GM12878 (cell line): ENCODE measurements at regions not wholly inside any gene's neighbourhood (a gene's known extent, or its start where the extent isn't known, plus 50 kb on each side); places are given as distances from the start of the nearest gene placed in this dataset.

ENCODE experiments used
- ASH2L ChIP-seq: fragments of 300-600, 200-600 bp; sonication (generic); IDR thresholded peaks from 2 replicates; pipeline ENCODE4 v1.6.1; 2017; ENCODE audit warnings: low read depth, mild to moderate bottlenecking, borderline replicate concordance
- EZH2 ChIP-seq: IDR thresholded peaks from 2 replicates; pipeline ENCODE4 v1.6.1; 2012; ENCODE audit warnings: low read depth, mild to moderate bottlenecking, control low read depth, inconsistent platforms, low read length, borderline replicate concordance; ENCODE audit not compliant: control insufficient read depth
- JUND ChIP-seq: IDR thresholded peaks from 2 replicates; pipeline ENCODE4 v1.6.1; 2012; ENCODE audit warnings: low read depth, mild to moderate bottlenecking, low read length, improper control_type of control experiment, moderate library complexity
- NFYB ChIP-seq: IDR thresholded peaks from 2 replicates; pipeline ENCODE4 v1.6.1; 2011; ENCODE audit warnings: low read depth, mild to moderate bottlenecking, low read length, improper control_type of control experiment, moderate library complexity; ENCODE audit not compliant: insufficient read depth
- TAF1 ChIP-seq: IDR thresholded peaks from 2 replicates; pipeline ENCODE4 v1.6.1; 2011; ENCODE audit warnings: mild to moderate bottlenecking, low read depth, low read length, borderline replicate concordance
- ZNF24 ChIP-seq: fragments of 450-650 bp; IDR thresholded peaks from 2 replicates; pipeline ENCODE4 v1.6.1; 2017; ENCODE audit warnings: antibody characterized with exemption, mild to moderate bottlenecking
- TF ChIP-seq, protein P1 (sequence below): fragments of 450-650 bp; formaldehyde crosslinking; IDR thresholded peaks from 2 replicates; pipeline ENCODE4 v1.4.0; 2020; ENCODE audit warnings: mild to moderate bottlenecking, moderate library complexity
- TF ChIP-seq, protein P2 (sequence below): fragments of 450-650 bp; conservative IDR thresholded peaks from 2 replicates; pipeline ENCODE4 v1.6.1; 2017; ENCODE audit warnings: mild to moderate bottlenecking, moderate library complexity
- TF ChIP-seq, protein P3 (sequence below): fragments of 450-650 bp; IDR thresholded peaks from 2 replicates; pipeline ENCODE4 v1.6.1; 2018; ENCODE audit warnings: borderline replicate concordance, mild to moderate bottlenecking; ENCODE audit not compliant: partially characterized antibody

DNA sequence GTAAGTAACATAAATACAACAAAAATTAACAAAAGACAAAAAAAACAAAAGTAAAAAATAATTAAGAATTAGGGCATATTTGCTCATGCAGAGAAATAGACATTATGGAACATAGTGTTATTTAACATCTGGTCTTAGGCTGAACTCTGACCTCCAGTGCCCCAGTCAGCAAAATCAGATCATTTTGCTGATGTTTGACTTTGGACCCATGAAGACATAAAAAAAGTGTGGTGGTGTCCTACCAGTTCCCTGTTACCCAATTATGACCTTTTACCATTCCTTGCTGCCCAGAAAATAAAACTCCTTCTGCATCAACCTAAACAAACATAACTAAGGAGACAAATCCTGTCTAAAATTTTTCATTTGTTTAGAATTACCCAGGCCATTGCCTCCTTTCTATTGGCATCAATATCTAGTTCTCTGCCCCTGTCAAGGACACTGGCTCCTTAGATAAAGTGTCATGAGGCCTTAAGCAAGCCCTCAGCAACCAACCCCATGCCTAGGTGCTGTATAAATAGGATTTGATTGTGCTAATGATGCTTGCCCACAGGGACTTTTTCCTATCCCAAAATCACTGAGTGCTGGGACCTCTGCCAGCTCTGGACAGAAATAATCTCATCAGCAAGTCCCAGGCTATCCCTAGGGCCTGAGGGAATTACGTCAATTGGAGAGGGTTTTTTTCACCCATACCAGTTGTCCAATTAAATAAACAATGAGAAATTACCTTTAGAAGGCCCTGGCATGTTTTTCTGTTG lies 334.5 kb upstream of the UMPS start (continued):
- TF ChIP-seq, protein P1, sequence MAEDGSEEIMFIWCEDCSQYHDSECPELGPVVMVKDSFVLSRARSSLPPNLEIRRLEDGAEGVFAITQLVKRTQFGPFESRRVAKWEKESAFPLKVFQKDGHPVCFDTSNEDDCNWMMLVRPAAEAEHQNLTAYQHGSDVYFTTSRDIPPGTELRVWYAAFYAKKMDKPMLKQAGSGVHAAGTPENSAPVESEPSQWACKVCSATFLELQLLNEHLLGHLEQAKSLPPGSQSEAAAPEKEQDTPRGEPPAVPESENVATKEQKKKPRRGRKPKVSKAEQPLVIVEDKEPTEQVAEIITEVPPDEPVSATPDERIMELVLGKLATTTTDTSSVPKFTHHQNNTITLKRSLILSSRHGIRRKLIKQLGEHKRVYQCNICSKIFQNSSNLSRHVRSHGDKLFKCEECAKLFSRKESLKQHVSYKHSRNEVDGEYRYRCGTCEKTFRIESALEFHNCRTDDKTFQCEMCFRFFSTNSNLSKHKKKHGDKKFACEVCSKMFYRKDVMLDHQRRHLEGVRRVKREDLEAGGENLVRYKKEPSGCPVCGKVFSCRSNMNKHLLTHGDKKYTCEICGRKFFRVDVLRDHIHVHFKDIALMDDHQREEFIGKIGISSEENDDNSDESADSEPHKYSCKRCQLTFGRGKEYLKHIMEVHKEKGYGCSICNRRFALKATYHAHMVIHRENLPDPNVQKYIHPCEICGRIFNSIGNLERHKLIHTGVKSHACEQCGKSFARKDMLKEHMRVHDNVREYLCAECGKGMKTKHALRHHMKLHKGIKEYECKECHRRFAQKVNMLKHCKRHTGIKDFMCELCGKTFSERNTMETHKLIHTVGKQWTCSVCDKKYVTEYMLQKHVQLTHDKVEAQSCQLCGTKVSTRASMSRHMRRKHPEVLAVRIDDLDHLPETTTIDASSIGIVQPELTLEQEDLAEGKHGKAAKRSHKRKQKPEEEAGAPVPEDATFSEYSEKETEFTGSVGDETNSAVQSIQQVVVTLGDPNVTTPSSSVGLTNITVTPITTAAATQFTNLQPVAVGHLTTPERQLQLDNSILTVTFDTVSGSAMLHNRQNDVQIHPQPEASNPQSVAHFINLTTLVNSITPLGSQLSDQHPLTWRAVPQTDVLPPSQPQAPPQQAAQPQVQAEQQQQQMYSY: no peak
- TF ChIP-seq NFYB (no peak), ASH2L (no peak), ZNF24 (no peak), TAF1 (no peak), EZH2 (no peak), JUND (no peak)
- TF ChIP-seq, protein P2, sequence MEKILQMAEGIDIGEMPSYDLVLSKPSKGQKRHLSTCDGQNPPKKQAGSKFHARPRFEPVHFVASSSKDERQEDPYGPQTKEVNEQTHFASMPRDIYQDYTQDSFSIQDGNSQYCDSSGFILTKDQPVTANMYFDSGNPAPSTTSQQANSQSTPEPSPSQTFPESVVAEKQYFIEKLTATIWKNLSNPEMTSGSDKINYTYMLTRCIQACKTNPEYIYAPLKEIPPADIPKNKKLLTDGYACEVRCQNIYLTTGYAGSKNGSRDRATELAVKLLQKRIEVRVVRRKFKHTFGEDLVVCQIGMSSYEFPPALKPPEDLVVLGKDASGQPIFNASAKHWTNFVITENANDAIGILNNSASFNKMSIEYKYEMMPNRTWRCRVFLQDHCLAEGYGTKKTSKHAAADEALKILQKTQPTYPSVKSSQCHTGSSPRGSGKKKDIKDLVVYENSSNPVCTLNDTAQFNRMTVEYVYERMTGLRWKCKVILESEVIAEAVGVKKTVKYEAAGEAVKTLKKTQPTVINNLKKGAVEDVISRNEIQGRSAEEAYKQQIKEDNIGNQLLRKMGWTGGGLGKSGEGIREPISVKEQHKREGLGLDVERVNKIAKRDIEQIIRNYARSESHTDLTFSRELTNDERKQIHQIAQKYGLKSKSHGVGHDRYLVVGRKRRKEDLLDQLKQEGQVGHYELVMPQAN: no peak
- TF ChIP-seq, protein P3, sequence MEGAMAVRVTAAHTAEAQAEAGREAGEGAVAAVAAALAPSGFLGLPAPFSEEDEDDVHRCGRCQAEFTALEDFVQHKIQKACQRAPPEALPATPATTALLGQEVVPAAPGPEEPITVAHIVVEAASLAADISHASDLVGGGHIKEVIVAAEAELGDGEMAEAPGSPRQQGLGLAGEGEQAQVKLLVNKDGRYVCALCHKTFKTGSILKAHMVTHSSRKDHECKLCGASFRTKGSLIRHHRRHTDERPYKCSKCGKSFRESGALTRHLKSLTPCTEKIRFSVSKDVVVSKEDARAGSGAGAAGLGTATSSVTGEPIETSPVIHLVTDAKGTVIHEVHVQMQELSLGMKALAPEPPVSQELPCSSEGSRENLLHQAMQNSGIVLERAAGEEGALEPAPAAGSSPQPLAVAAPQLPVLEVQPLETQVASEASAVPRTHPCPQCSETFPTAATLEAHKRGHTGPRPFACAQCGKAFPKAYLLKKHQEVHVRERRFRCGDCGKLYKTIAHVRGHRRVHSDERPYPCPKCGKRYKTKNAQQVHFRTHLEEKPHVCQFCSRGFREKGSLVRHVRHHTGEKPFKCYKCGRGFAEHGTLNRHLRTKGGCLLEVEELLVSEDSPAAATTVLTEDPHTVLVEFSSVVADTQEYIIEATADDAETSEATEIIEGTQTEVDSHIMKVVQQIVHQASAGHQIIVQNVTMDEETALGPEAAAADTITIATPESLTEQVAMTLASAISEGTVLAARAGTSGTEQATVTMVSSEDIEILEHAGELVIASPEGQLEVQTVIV: no peak
